ENCODE measurements at regions not wholly inside any gene's neighbourhood (a gene's known extent, or its start where the extent isn't known, plus 50 kb on each side); places are given as distances from the start of the nearest gene placed in this dataset.

GRCh38 chr17:51555153-51555552 is 294.8 kb downstream of the UTP18 start:
- Histone ChIP-seq H3K4me3 (ENCODE audit: low read length) (no peak overlapping the region), H3K27ac (ENCODE audit: low read length) (no peak overlapping the region), H3K36me3 (replicated peaks; ENCODE audit: low read depth, low read length) (no peaks in the 10 kb centered on the region), H3K9me3 (ENCODE audit: insufficient read depth, low read length) (no peaks in the 10 kb centered on the region), H2AFZ (ENCODE audit: low read depth, low read length) (no peak overlapping the region), H3K79me2 (ENCODE audit: low read length) (no peaks in the 10 kb centered on the region), H3K9ac (ENCODE audit: low read length) (no peak overlapping the region), H3K4me1 (ENCODE audit: low read length) (no peaks in the 10 kb centered on the region), H3K4me2 (ENCODE audit: low read length) (no peak overlapping the region), H3K27me3 (ENCODE audit: low read depth, low read length) (peaks cover 15% of the 10 kb centered on the region), H4K20me1 (ENCODE audit: insufficient read depth, low read length) (no peaks in the 10 kb centered on the region)
- no peak for TF ChIP-seq CTCF (IDR thresholded peaks at IDR 0.05; ENCODE audit: low read depth, low read length)
- no peak for TF ChIP-seq EZH2phosphoT487 (IDR thresholded peaks at IDR 0.05; ENCODE audit: low read depth)

GRCh38 chr17:51559778-51560177 is 299.4 kb downstream of the UTP18 start:
- Histone ChIP-seq H3K79me2 (ENCODE audit: low read length) (no peaks in the 10 kb centered on the region), H3K4me2 (ENCODE audit: low read length) (no peak overlapping the region), H3K9ac (ENCODE audit: low read length) (no peak overlapping the region), H3K36me3 (replicated peaks; ENCODE audit: low read depth, low read length) (no peaks in the 10 kb centered on the region), H3K4me1 (ENCODE audit: low read length) (no peaks in the 10 kb centered on the region), H3K27me3 (ENCODE audit: low read depth, low read length) (peaks cover 21% of the 10 kb centered on the region; the same call in 1 of the 2 replicates), H3K27ac (ENCODE audit: low read length) (no peak overlapping the region), H3K4me3 (ENCODE audit: low read length) (no peak overlapping the region), H3K9me3 (ENCODE audit: insufficient read depth, low read length) (no peaks in the 10 kb centered on the region), H4K20me1 (ENCODE audit: insufficient read depth, low read length) (no peaks in the 10 kb centered on the region), H2AFZ (ENCODE audit: low read depth, low read length) (no peak overlapping the region)
- TF ChIP-seq CTCF (IDR thresholded peaks at IDR 0.05; ENCODE audit: low read depth, low read length) (no peak), EZH2phosphoT487 (IDR thresholded peaks at IDR 0.05; ENCODE audit: low read depth) (no peak)

- no peaks in the 10 kb centered on the region for H3K9me3 ChIP-seq (ENCODE audit: insufficient read depth, low read length)
- no peaks in the 10 kb centered on the region for H3K4me1 ChIP-seq (ENCODE audit: low read length)
- no peaks in the 10 kb centered on the region for H3K79me2 ChIP-seq (ENCODE audit: low read length)
- no peaks in the 10 kb centered on the region for H4K20me1 ChIP-seq (ENCODE audit: insufficient read depth, low read length)
- TF ChIP-seq EZH2phosphoT487 (IDR thresholded peaks at IDR 0.05; ENCODE audit: low read depth), result no peak
- no peak for TF ChIP-seq CTCF (IDR thresholded peaks at IDR 0.05; ENCODE audit: low read depth, low read length)
- no peak overlapping the region for H2AFZ ChIP-seq (ENCODE audit: low read depth, low read length)
- no peak overlapping the region for H3K9ac ChIP-seq (ENCODE audit: low read length)
- H3K27ac ChIP-seq (ENCODE audit: low read length), result no peak overlapping the region
- no peaks in the 10 kb centered on the region for H3K36me3 ChIP-seq (replicated peaks; ENCODE audit: low read depth, low read length)
- no peak overlapping the region for H3K4me2 ChIP-seq (ENCODE audit: low read length)
- H3K4me3 ChIP-seq (ENCODE audit: low read length), result no peak overlapping the region
- H3K27me3 ChIP-seq (ENCODE audit: low read depth, low read length), result peaks cover 23% of the 10 kb centered on the region; the same call in 1 of the 2 replicates
These were observed 300.1 kb downstream of the UTP18 start for GRCh38 chr17:51560398-51560797.

GRCh38 chr17:51563961-51564360 is 303.6 kb downstream of the UTP18 start:
- no peaks in the 10 kb centered on the region for H3K36me3 ChIP-seq (replicated peaks; ENCODE audit: low read depth, low read length)
- H3K27me3 ChIP-seq (ENCODE audit: low read depth, low read length), result peaks cover 31% of the 10 kb centered on the region; the same call in 1 of the 2 replicates
- H2AFZ ChIP-seq (ENCODE audit: low read depth, low read length), result no peak overlapping the region
- no peaks in the 10 kb centered on the region for H3K4me1 ChIP-seq (ENCODE audit: low read length)
- H4K20me1 ChIP-seq (ENCODE audit: insufficient read depth, low read length), result no peaks in the 10 kb centered on the region
- no peak overlapping the region for H3K27ac ChIP-seq (ENCODE audit: low read length)
- no peak overlapping the region for H3K4me2 ChIP-seq (ENCODE audit: low read length)
- no peak overlapping the region for H3K4me3 ChIP-seq (ENCODE audit: low read length)
- H3K79me2 ChIP-seq (ENCODE audit: low read length), result no peaks in the 10 kb centered on the region
- TF ChIP-seq EZH2phosphoT487 (IDR thresholded peaks at IDR 0.05; ENCODE audit: low read depth) (no peak), CTCF (IDR thresholded peaks at IDR 0.05; ENCODE audit: low read depth, low read length) (no peak)
- H3K9me3 ChIP-seq (ENCODE audit: insufficient read depth, low read length), result no peaks in the 10 kb centered on the region
- no peak overlapping the region for H3K9ac ChIP-seq (ENCODE audit: low read length)
